A673 (cell line): ENCODE measurements at regions not wholly inside any gene's neighbourhood (a gene's known extent, or its start where the extent isn't known, plus 50 kb on each side); places are given as distances from the start of the nearest gene placed in this dataset.

Experiments used
- EZH2 ChIP-seq: fragments of 200-600 bp; sonication (generic); IDR thresholded peaks from 2 replicates; pipeline ENCODE4 v1.6.1; 2017; ENCODE audit warnings: borderline replicate concordance, low read depth, mild to moderate bottlenecking, mixed read lengths, antibody characterized with exemption, low read length; ENCODE audit not compliant: poor library complexity, severe bottlenecking
- TF ChIP-seq, protein P1 (sequence below): fragments of 300-800, 200-600 bp; sonication (generic); conservative IDR thresholded peaks from 2 replicates; pipeline ENCODE4 v1.5.1; 2017; ENCODE audit warnings: low read depth, mild to moderate bottlenecking, antibody characterized with exemption, low read length, moderate library complexity, mixed read lengths

- TF ChIP-seq, protein P1, sequence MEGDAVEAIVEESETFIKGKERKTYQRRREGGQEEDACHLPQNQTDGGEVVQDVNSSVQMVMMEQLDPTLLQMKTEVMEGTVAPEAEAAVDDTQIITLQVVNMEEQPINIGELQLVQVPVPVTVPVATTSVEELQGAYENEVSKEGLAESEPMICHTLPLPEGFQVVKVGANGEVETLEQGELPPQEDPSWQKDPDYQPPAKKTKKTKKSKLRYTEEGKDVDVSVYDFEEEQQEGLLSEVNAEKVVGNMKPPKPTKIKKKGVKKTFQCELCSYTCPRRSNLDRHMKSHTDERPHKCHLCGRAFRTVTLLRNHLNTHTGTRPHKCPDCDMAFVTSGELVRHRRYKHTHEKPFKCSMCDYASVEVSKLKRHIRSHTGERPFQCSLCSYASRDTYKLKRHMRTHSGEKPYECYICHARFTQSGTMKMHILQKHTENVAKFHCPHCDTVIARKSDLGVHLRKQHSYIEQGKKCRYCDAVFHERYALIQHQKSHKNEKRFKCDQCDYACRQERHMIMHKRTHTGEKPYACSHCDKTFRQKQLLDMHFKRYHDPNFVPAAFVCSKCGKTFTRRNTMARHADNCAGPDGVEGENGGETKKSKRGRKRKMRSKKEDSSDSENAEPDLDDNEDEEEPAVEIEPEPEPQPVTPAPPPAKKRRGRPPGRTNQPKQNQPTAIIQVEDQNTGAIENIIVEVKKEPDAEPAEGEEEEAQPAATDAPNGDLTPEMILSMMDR: no peak
- TF ChIP-seq EZH2: no peak
These were observed 225.5 kb upstream of the JADE1 start for GRCh38 chr4:128583753-128584712.
